Head of caudate nucleus (tissue), 42 donors: ENCODE measurements at regions not wholly inside any gene's neighbourhood (a gene's known extent, or its start where the extent isn't known, plus 50 kb on each side); places are given as distances from the start of the nearest gene placed in this dataset.

ENCODE experiments used
- DNase-seq, 42 donors: peaks; one replicate each; pipeline versions ENCODE4 v3.0.0 to v3.0.0-alpha.2; 2020 to 2021; ENCODE audit warnings: mixed read lengths in 7 of 42
- intact Hi-C: fragments of 100-400 bp; cut with DNase I; formaldehyde crosslinking; loops from one replicate; pipeline ENCODE4 v1.15.0; 2022

GRCh38 chr5:133818869-133819600, 149.4 kb downstream of the C5orf15 start:
- intact Hi-C loops, result no loop called here
- no peak for DNase-seq

GRCh38 chr5:133818031-133818431, 150.4 kb downstream of the C5orf15 start:
- no peak for DNase-seq
- intact Hi-C loops, result no loop called here

GRCh38 chr5:133817456-133817855, 151.0 kb downstream of the C5orf15 start:
- DNase-seq, result no peak
- intact Hi-C loops, result no loop called here

GRCh38 chr5:133816791-133817190, 151.6 kb downstream of the C5orf15 start:
- intact Hi-C loops, result no loop called here
- DNase-seq, result no peak

- DNase-seq, result peak in 2 of 42 donors; percentile 10 to 26
- intact Hi-C loops, result no loop called here
These were observed 154.3 kb downstream of the C5orf15 start for GRCh38 chr5:133814152-133814551.

- intact Hi-C loops, result no loop called here
- DNase-seq, result no peak
These were observed 157.3 kb downstream of the C5orf15 start for GRCh38 chr5:133811168-133811567.

- intact Hi-C loops, result no loop called here
- DNase-seq, result no peak
These were observed 158.6 kb downstream of the C5orf15 start for GRCh38 chr5:133809801-133810200.

- intact Hi-C loops, result no loop called here
- no peak for DNase-seq
These were observed 161.1 kb downstream of the C5orf15 start for GRCh38 chr5:133807348-133807747.

GRCh38 chr5:133806847-133807246, 161.6 kb downstream of the C5orf15 start:
- no peak for DNase-seq
- intact Hi-C loops, result no loop called here

GRCh38 chr5:133801955-133802751, 166.3 kb downstream of the C5orf15 start:
- DNase-seq, result no peak
- intact Hi-C loops, result no loop called here

GRCh38 chr5:133801431-133801830, 167.0 kb downstream of the C5orf15 start:
- intact Hi-C loops, result no loop called here
- no peak for DNase-seq

- intact Hi-C loops, result no loop called here
These were observed 168.7 kb downstream of the C5orf15 start for GRCh38 chr5:133799571-133800237.

GRCh38 chr5:133797167-133797566, 171.3 kb downstream of the C5orf15 start:
- intact Hi-C loops, result no loop called here
- no peak for DNase-seq

More at GRCh38 chr5:133799571-133800237, 168.7 kb downstream of the C5orf15 start:
- no peak for DNase-seq

- intact Hi-C loops, result no loop called here
- no peak for DNase-seq
These were observed 172.2 kb downstream of the C5orf15 start for GRCh38 chr5:133796186-133796585.

- intact Hi-C loops, result no loop called here
- DNase-seq, result no peak
These were observed 173.5 kb downstream of the C5orf15 start for GRCh38 chr5:133794771-133795415.

- intact Hi-C loops, result no loop called here
- no peak for DNase-seq
These were observed 174.5 kb downstream of the C5orf15 start for GRCh38 chr5:133793756-133794465.

- intact Hi-C loops, result no loop called here
- DNase-seq, result no peak
These were observed 175.8 kb downstream of the C5orf15 start for GRCh38 chr5:133792655-133793054.

GRCh38 chr5:133792024-133792423, 176.4 kb downstream of the C5orf15 start:
- intact Hi-C loops, result no loop called here
- DNase-seq, result peak in 1 of 42 donors; percentile 8

GRCh38 chr5:133790898-133791297, 177.5 kb downstream of the C5orf15 start:
- DNase-seq, result no peak
- intact Hi-C loops, result no loop called here
